Left colon (tissue), 2 donors: ENCODE measurements at regions not wholly inside any gene's neighbourhood (a gene's known extent, or its start where the extent isn't known, plus 50 kb on each side); places are given as distances from the start of the nearest gene placed in this dataset.
A peak's percentile ranks its signal among the peaks of the same experiment; 100 is the strongest.
"Not testable (repeated sequence)": the region's sequence is repeated elsewhere in the genome, so short reads cannot be mapped to it uniquely, and the experiment has no call there.

Experiments
- ATAC-seq: fragments of 200-7000 bp; cut with Tn5 transposase; one replicate; pipeline ENCODE4 v1.9.1; 2020; ENCODE audit warnings: mild to moderate bottlenecking, moderate library complexity
- DNase-seq, 2 donors: peaks; one replicate each; pipeline ENCODE4 v3.0.0-alpha.2; 2020
- intact Hi-C, 2 donors: fragments of 100-400 bp; cut with DNase I in 1 of 2; cut with micrococcal nuclease in 1 of 2; formaldehyde crosslinking; loops; one replicate each; pipeline versions ENCODE4 v1.11.2 to v1.14.0; 2022; cut with DNase I, micrococcal nuclease
- donor health status: DM: no; HTN: no; CAD: no.
- donor health status: DM: yes; HTN: yes; CAD: no.

GRCh38 chr9:136611606-136612005 is 51.1 kb upstream of the EGFL7 start:
- peak; percentile 42 for ATAC-seq
- DNase-seq, result no peak
- intact Hi-C loops, result no loop called here

GRCh38 chr9:136611119-136611518 is 51.6 kb upstream of the EGFL7 start:
- no peak for DNase-seq
- no peak for ATAC-seq
- intact Hi-C loops, result no loop called here

- DNase-seq (no peak), ATAC-seq (peak; percentile 30)
- intact Hi-C loops, result no loop called here
Measured at GRCh38 chr9:136610426-136610825, 52.3 kb upstream of the EGFL7 start.

- ATAC-seq, result no peak
Measured at GRCh38 chr9:136609838-136610311, 52.8 kb upstream of the EGFL7 start.

GRCh38 chr9:136609160-136609475 is 53.6 kb upstream of the EGFL7 start:
- intact Hi-C loops, result no loop called here
- DNase-seq, result no peak
- ATAC-seq, result no peak

More at GRCh38 chr9:136609838-136610311, 52.8 kb upstream of the EGFL7 start:
- intact Hi-C loops, result no loop called here
- DNase-seq, result no peak

- ATAC-seq (no peak), DNase-seq (no peak)
- intact Hi-C loops, result no loop called here
Measured at GRCh38 chr9:136608348-136609159, 54.2 kb upstream of the EGFL7 start.

GRCh38 chr9:136607334-136607919 is 55.3 kb upstream of the EGFL7 start:
- DNase-seq, result peak in 1 of 2 donors; percentile 59
- peak; percentile 0 for ATAC-seq
- intact Hi-C loops, result no loop called here

GRCh38 chr9:136606687-136607333 is 55.9 kb upstream of the EGFL7 start:
- DNase-seq (peak; percentile 73 to 84), ATAC-seq (peak; percentile 30)
- intact Hi-C loops, result no loop called here

GRCh38 chr9:136605988-136606660 is 56.6 kb upstream of the EGFL7 start:
- intact Hi-C loops, result no loop called here
- peak in 1 of 2 donors; percentile 68 for DNase-seq
- no peak for ATAC-seq

GRCh38 chr9:136604823-136605525 is 57.7 kb upstream of the EGFL7 start:
- intact Hi-C loops, result no loop called here
- ATAC-seq, result peak; percentile 58
- DNase-seq, result peak; percentile 83 to 87

- DNase-seq (peak; percentile 76 to 86), ATAC-seq (peak; percentile 65)
- intact Hi-C loops, result no loop called here
Measured at GRCh38 chr9:136603901-136604814, 58.3 kb upstream of the NOTCH1 start.

GRCh38 chr9:136603216-136603615 is 57.4 kb upstream of the NOTCH1 start:
- intact Hi-C loops, result no loop called here
- DNase-seq (peak; percentile 77 to 86), ATAC-seq (peak; percentile 67)

GRCh38 chr9:136602193-136602885 is 56.5 kb upstream of the NOTCH1 start:
- intact Hi-C loops, result no loop called here
- DNase-seq, result peak in 1 of 2 donors; percentile 52
- no peak for ATAC-seq

- intact Hi-C loops, ATAC-seq: not testable (repeated sequence)
Measured at GRCh38 chr9:136601250-136601973, 55.6 kb upstream of the NOTCH1 start.

GRCh38 chr9:136599811-136600660 is 54.2 kb upstream of the NOTCH1 start:
- intact Hi-C loops, result no loop called here
- DNase-seq (no peak), ATAC-seq (no peak)

More at GRCh38 chr9:136601250-136601973, 55.6 kb upstream of the NOTCH1 start:
- DNase-seq, result not testable (repeated sequence)

- ATAC-seq (no peak), DNase-seq (no peak)
Measured at GRCh38 chr9:136599074-136599531, 53.3 kb upstream of the NOTCH1 start.

More at GRCh38 chr9:136599074-136599531, 53.3 kb upstream of the NOTCH1 start:
- intact Hi-C loops, result no loop called here
